Pulmonary artery endothelial cell (primary cell): ENCODE measurements at regions not wholly inside any gene's neighbourhood (a gene's known extent, or its start where the extent isn't known, plus 50 kb on each side); places are given as distances from the start of the nearest gene placed in this dataset.

Experiments used
- DNase-seq: peaks from one replicate; pipeline ENCODE4 v3.0.0-alpha.2; 2011; ENCODE audit warnings: low read depth, low spot score

GRCh38 chr18:24672165-24672941 lies 211.9 kb downstream of the HRH4 start:
- no peak for DNase-seq

GRCh38 chr18:24674200-24674599 lies 213.8 kb downstream of the HRH4 start:
- no peak for DNase-seq

- no peak for DNase-seq
Measured at GRCh38 chr18:24674605-24675004, 214.2 kb downstream of the HRH4 start.

- DNase-seq, result no peak
Measured at GRCh38 chr18:24677011-24677410, 216.6 kb downstream of the HRH4 start.

GRCh38 chr18:24678107-24678506 lies 217.7 kb downstream of the HRH4 start:
- DNase-seq, result no peak

GRCh38 chr18:24678626-24679025 lies 218.2 kb downstream of the HRH4 start:
- DNase-seq, result no peak

- no peak for DNase-seq
Measured at GRCh38 chr18:24679062-24679461, 218.6 kb downstream of the HRH4 start.

- DNase-seq, result no peak
Measured at GRCh38 chr18:24683925-24684324, 223.5 kb downstream of the HRH4 start.

GRCh38 chr18:24685254-24685959 lies 225.0 kb downstream of the HRH4 start:
- DNase-seq, result no peak

GRCh38 chr18:24695168-24695567 lies 234.7 kb downstream of the HRH4 start:
- DNase-seq, result no peak

- no peak for DNase-seq
Measured at GRCh38 chr18:24702001-24702515, 241.6 kb downstream of the HRH4 start.

GRCh38 chr18:24703316-24703715 lies 242.9 kb downstream of the HRH4 start:
- DNase-seq, result no peak

- DNase-seq, result no peak
Measured at GRCh38 chr18:24704946-24705630, 244.7 kb downstream of the HRH4 start.

- DNase-seq, result no peak
Measured at GRCh38 chr18:24710474-24710873, 250.0 kb downstream of the HRH4 start.

GRCh38 chr18:24719791-24720190 lies 259.4 kb downstream of the HRH4 start:
- no peak for DNase-seq

GRCh38 chr18:24721388-24721787 lies 261.0 kb downstream of the HRH4 start:
- no peak for DNase-seq

GRCh38 chr18:24725644-24726415 lies 265.4 kb downstream of the HRH4 start:
- DNase-seq, result no peak

GRCh38 chr18:24726727-24727492 lies 266.5 kb downstream of the HRH4 start:
- DNase-seq, result peak; percentile 27

- no peak for DNase-seq
Measured at GRCh38 chr18:24727685-24728084, 267.2 kb downstream of the HRH4 start.

GRCh38 chr18:24731158-24731557 lies 270.7 kb downstream of the HRH4 start:
- DNase-seq, result no peak

GRCh38 chr18:24731981-24732380 lies 271.5 kb downstream of the HRH4 start:
- no peak for DNase-seq
